GM23248 (cell line): ENCODE measurements at regions not wholly inside any gene's neighbourhood (a gene's known extent, or its start where the extent isn't known, plus 50 kb on each side); places are given as distances from the start of the nearest gene placed in this dataset.

Source experiments
- DNase-seq: peaks from one replicate; pipeline ENCODE4 v3.0.0-alpha.2; 2015
- H2AFZ ChIP-seq: fragments of 200-600 bp; sonication (generic); 2 replicates; pipeline ENCODE4 v1.6.1; 2016; ENCODE audit warnings: antibody characterized with exemption
- H3F3A ChIP-seq: fragments of 200-600 bp; sonication (generic); 2 replicates; pipeline ENCODE4 v1.6.1; 2016; ENCODE audit warnings: mild to moderate bottlenecking, antibody characterized with exemption, mixed run types; ENCODE audit not compliant: insufficient read depth
- H3K27ac ChIP-seq: fragments of 200-600 bp; sonication (generic); 2 replicates; pipeline ENCODE4 v1.5.1; 2016; ENCODE audit warnings: mild to moderate bottlenecking
- H3K27me3 ChIP-seq: fragments of 200-600 bp; sonication (generic); replicated peaks from 2 replicates; pipeline ENCODE4 v1.6.1; 2016; ENCODE audit warnings: mild to moderate bottlenecking; ENCODE audit not compliant: insufficient read depth
- H3K36me3 ChIP-seq: fragments of 200-600 bp; sonication (generic); 2 replicates; pipeline ENCODE4 v1.6.1; 2016; ENCODE audit warnings: low read depth, mild to moderate bottlenecking
- H3K4me1 ChIP-seq: fragments of 200-600 bp; sonication (generic); 2 replicates; pipeline ENCODE4 v1.6.1; 2016; ENCODE audit warnings: mild to moderate bottlenecking; ENCODE audit not compliant: insufficient read depth
- H3K4me2 ChIP-seq: fragments of 200-600 bp; sonication (generic); one replicate; pipeline ENCODE4 v1.6.1; 2016; ENCODE audit warnings: mild to moderate bottlenecking; ENCODE audit not compliant: unreplicated experiment
- H3K4me3 ChIP-seq: fragments of 200-600 bp; sonication (generic); 2 replicates; pipeline ENCODE4 v1.5.1; 2016; ENCODE audit warnings: mild to moderate bottlenecking
- H3K79me2 ChIP-seq: fragments of 200-600 bp; sonication (generic); 2 replicates; pipeline ENCODE4 v1.6.1; 2016; ENCODE audit warnings: mild to moderate bottlenecking; ENCODE audit not compliant: insufficient read depth
- H3K9ac ChIP-seq: fragments of 200-600 bp; sonication (generic); 2 replicates; pipeline ENCODE4 v1.6.1; 2016; ENCODE audit warnings: mild to moderate bottlenecking
- H3K9me2 ChIP-seq: fragments of 200-600 bp; sonication (generic); 2 replicates; pipeline ENCODE4 v1.6.1; 2016; ENCODE audit warnings: mixed run types, mild to moderate bottlenecking, moderate library complexity; ENCODE audit not compliant: insufficient read depth
- H3K9me3 ChIP-seq: fragments of 200-600 bp; sonication (generic); one replicate; pipeline ENCODE4 v1.6.1; 2017; ENCODE audit warnings: low read depth
- H4K20me1 ChIP-seq: fragments of 200-600 bp; sonication (generic); 2 replicates; pipeline ENCODE4 v1.6.0; 2016; ENCODE audit not compliant: insufficient read depth
- EZH2 ChIP-seq: fragments of 200-600 bp; sonication (generic); IDR thresholded peaks from 2 replicates; pipeline ENCODE4 v1.6.1; 2018; ENCODE audit warnings: antibody characterized with exemption, mild to moderate bottlenecking; ENCODE audit not compliant: insufficient read depth, poor library complexity, severe bottlenecking
- EZH2phosphoT487 ChIP-seq: fragments of 200-600 bp; sonication (generic); IDR thresholded peaks from 2 replicates; pipeline ENCODE4 v1.6.1; 2018; ENCODE audit warnings: antibody characterized with exemption, moderate library complexity, mild to moderate bottlenecking, low read depth; ENCODE audit not compliant: insufficient read depth
- WGBS, 2 experiments: methylation state at CpG; one replicate each; pipeline ENCODE4 v1.1.6; 2015 to 2017; ENCODE audit warnings: low lambda C conversion rate in 2 of 2, low coverage in 1 of 2; ENCODE audit errors: missing lambda C conversion rate in 2 of 2; 5-methylcytosine and 5-hydroxymethylcytosine counted together
- in situ Hi-C: fragments of 300-500 bp; cut with MboI; formaldehyde crosslinking; loops from 2 replicates; pipeline ENCODE4 v1.15.0; 2020

- WGBS, 2 experiments, result 89 to 91% methylated on average over 8 of the region's 8 CpGs
- no peaks in the 10 kb centered on the region for H3K79me2 ChIP-seq
- H3K9me2 ChIP-seq, result no peaks in the 10 kb centered on the region
- no peak overlapping the region for H2AFZ ChIP-seq
- no peak overlapping the region for H3K4me3 ChIP-seq
- in situ Hi-C loops, result loop anchor here (10.0 kb wide), 1 partner anchor 123 kb away; no protein-coding TSS in a partner anchor
- DNase-seq, result no peak
- peaks cover 12% of the 10 kb centered on the region for H3K4me1 ChIP-seq
- TF ChIP-seq EZH2phosphoT487 (no peak), EZH2 (no peak)
- H3K4me2 ChIP-seq, result no peak overlapping the region
- H3K27ac ChIP-seq, result no peak overlapping the region
- no peaks in the 10 kb centered on the region for H3K9me3 ChIP-seq
- no peaks in the 10 kb centered on the region for H4K20me1 ChIP-seq
- H3K27me3 ChIP-seq, result no peaks in the 10 kb centered on the region
- no peaks in the 10 kb centered on the region for H3K36me3 ChIP-seq
- H3F3A ChIP-seq, result peaks cover 8% of the 10 kb centered on the region; the same call in 1 of the 2 replicates
- no peak overlapping the region for H3K9ac ChIP-seq
These were observed 137.5 kb upstream of the TUT7 start for GRCh38 chr9:86491468-86492266.

- no peak for DNase-seq
- Histone ChIP-seq H3K79me2 (no peaks in the 10 kb centered on the region), H3K4me1 (peaks cover 5% of the 10 kb centered on the region; the same call in 1 of the 2 replicates), H2AFZ (no peak overlapping the region), H3K9ac (no peak overlapping the region), H3K27me3 (no peaks in the 10 kb centered on the region), H3K27ac (no peak overlapping the region), H3K9me3 (no peaks in the 10 kb centered on the region), H4K20me1 (no peaks in the 10 kb centered on the region), H3K4me2 (no peak overlapping the region), H3K36me3 (no peaks in the 10 kb centered on the region), H3K9me2 (no peaks in the 10 kb centered on the region), H3F3A (no peaks in the 10 kb centered on the region), H3K4me3 (no peak overlapping the region)
- in situ Hi-C loops, result loop anchor here (10.0 kb wide), 2 partner anchors 456 to 836 kb away; partner anchors contain the start of gene GAS1
- 96% methylated on average over 7 of the region's 7 CpGs for WGBS, 2 experiments
- no peak for TF ChIP-seq EZH2phosphoT487
- no peak for TF ChIP-seq EZH2
These were observed 134.6 kb upstream of the TUT7 start for GRCh38 chr9:86488794-86489193.

- WGBS, 2 experiments, result 74 to 78% methylated on average over 6 of the region's 6 CpGs
- TF ChIP-seq EZH2phosphoT487 (no peak), EZH2 (no peak)
- in situ Hi-C loops, result loop anchor here (10.0 kb wide), 2 partner anchors 456 to 836 kb away; partner anchors contain the start of gene GAS1
These were observed 134.1 kb upstream of the TUT7 start for GRCh38 chr9:86488345-86488744.

DNA sequence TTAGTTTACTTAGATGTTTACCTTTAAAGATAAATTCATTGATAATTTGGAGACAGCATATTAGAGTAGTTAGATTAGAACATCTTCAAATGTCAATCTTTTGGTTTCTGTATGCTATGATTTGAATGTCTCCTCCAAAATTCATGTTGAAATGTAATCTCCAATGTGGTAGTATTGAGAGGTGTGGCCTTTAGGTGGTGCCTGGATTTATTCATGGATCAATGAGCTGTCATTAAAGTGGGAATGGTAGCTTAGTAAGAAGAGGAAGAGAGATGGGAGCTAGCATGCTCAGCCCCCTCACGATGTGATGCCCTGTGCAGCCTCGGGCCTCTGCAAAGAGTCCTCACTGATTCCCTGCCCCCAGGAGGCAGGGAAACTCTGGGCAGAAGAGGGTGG is 133.6 kb upstream of the TUT7 start:
- in situ Hi-C loops, result loop anchor here (10.0 kb wide), 2 partner anchors 457 to 837 kb away; partner anchors contain the start of gene GAS1
- DNase-seq, result no peak
- no peak overlapping the region for H3K27ac ChIP-seq

More at GRCh38 chr9:86488345-86488744, 134.1 kb upstream of the TUT7 start:
- no peak overlapping the region for H3K4me2 ChIP-seq
- H3K9me2 ChIP-seq, result no peaks in the 10 kb centered on the region
- no peaks in the 10 kb centered on the region for H3K79me2 ChIP-seq
- no peak for DNase-seq
- no peak overlapping the region for H3K9ac ChIP-seq
- no peaks in the 10 kb centered on the region for H4K20me1 ChIP-seq
- H3K36me3 ChIP-seq, result no peaks in the 10 kb centered on the region
- no peak overlapping the region for H3K27ac ChIP-seq
- no peaks in the 10 kb centered on the region for H3K27me3 ChIP-seq
- H3F3A ChIP-seq, result no peaks in the 10 kb centered on the region
- H3K9me3 ChIP-seq, result no peaks in the 10 kb centered on the region
- H3K4me3 ChIP-seq, result no peak overlapping the region
- H2AFZ ChIP-seq, result no peak overlapping the region
- H3K4me1 ChIP-seq, result peaks cover 5% of the 10 kb centered on the region; the same call in 1 of the 2 replicates

More for the DNA sequence above, 133.6 kb upstream of the TUT7 start:
- no peaks in the 10 kb centered on the region for H3K27me3 ChIP-seq
- peaks cover 5% of the 10 kb centered on the region; the same call in 1 of the 2 replicates for H3K4me1 ChIP-seq
- no peak for TF ChIP-seq EZH2
- no peak for TF ChIP-seq EZH2phosphoT487
- H3K9me3 ChIP-seq, result no peaks in the 10 kb centered on the region
- H3K4me2 ChIP-seq, result no peak overlapping the region
- H3K9me2 ChIP-seq, result no peaks in the 10 kb centered on the region
- H3K36me3 ChIP-seq, result no peaks in the 10 kb centered on the region
- 29 to 31% methylated on average over 2 of the region's 2 CpGs for WGBS, 2 experiments
- H2AFZ ChIP-seq, result peak overlapping the region; percentile 45
- H4K20me1 ChIP-seq, result no peaks in the 10 kb centered on the region
- no peak overlapping the region for H3K4me3 ChIP-seq
- no peaks in the 10 kb centered on the region for H3K79me2 ChIP-seq
- no peaks in the 10 kb centered on the region for H3F3A ChIP-seq
- H3K9ac ChIP-seq, result no peak overlapping the region
